DND-41 (cell line): ENCODE measurements at regions not wholly inside any gene's neighbourhood (a gene's known extent, or its start where the extent isn't known, plus 50 kb on each side); places are given as distances from the start of the nearest gene placed in this dataset.

ENCODE experiments used
- EZH2 ChIP-seq: IDR thresholded peaks from 3 replicates; pipeline ENCODE4 v1.6.1; 2012; ENCODE audit warnings: borderline replicate concordance, low read depth, mild to moderate bottlenecking, moderate library complexity, low read length, inconsistent platforms; ENCODE audit not compliant: severe bottlenecking
- TF ChIP-seq, protein P1 (sequence below): IDR thresholded peaks from 2 replicates; pipeline ENCODE4 v1.5.1; 2012; ENCODE audit warnings: borderline replicate concordance, low read length, moderate library complexity, mild to moderate bottlenecking; ENCODE audit not compliant: poor library complexity, severe bottlenecking; ENCODE audit errors: extremely low read depth

DNA sequence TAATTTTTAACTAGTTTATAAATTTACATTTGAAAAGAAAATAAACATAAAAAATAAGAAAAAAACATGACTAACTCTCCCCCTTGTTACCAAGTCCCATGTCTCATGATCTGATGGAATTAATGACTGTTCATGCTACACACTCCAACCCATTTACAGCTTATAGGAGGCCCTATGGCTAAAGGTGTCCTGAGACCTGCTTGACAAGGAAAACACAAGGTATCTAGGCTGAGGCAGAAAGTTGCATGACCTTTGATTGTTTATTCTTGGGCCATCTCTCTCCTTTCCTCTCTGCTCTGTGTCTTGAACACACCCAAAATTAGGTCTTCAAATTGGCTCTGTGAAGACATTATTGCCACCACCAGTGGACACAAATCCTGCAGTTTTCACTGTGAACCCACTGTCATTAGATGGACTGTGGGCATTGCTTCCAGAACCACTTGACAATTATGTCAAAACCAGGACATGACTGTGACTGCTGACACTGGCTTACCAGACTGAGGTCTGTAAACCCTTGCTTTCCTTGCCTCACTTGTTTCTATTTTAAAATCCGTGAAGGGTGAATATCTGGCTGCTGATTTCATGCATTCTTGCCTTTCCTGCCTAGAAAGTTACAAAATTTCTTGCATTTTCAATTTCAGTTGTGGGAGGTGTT is 386.5 kb upstream of the SPRY2 start:
- TF ChIP-seq EZH2: no peak
- TF ChIP-seq, protein P1, sequence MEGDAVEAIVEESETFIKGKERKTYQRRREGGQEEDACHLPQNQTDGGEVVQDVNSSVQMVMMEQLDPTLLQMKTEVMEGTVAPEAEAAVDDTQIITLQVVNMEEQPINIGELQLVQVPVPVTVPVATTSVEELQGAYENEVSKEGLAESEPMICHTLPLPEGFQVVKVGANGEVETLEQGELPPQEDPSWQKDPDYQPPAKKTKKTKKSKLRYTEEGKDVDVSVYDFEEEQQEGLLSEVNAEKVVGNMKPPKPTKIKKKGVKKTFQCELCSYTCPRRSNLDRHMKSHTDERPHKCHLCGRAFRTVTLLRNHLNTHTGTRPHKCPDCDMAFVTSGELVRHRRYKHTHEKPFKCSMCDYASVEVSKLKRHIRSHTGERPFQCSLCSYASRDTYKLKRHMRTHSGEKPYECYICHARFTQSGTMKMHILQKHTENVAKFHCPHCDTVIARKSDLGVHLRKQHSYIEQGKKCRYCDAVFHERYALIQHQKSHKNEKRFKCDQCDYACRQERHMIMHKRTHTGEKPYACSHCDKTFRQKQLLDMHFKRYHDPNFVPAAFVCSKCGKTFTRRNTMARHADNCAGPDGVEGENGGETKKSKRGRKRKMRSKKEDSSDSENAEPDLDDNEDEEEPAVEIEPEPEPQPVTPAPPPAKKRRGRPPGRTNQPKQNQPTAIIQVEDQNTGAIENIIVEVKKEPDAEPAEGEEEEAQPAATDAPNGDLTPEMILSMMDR: no peak
